IMR-90 (cell line): ENCODE measurements at regions not wholly inside any gene's neighbourhood (a gene's known extent, or its start where the extent isn't known, plus 50 kb on each side); places are given as distances from the start of the nearest gene placed in this dataset.

Experiments used
- ATAC-seq: fragments of 200-7000 bp; cut with Tn5 transposase; 2 replicates; pipeline ENCODE4 v1.9.1; 2020; ENCODE audit warnings: low read depth, mild to moderate bottlenecking, moderate library complexity
- BruUV-seq: library from RNA; stranded (reverse); fragments of 400-500 nt; replicated peaks from 2 replicates; lab custom pipeline; 2021; lab: Mats Ljungman, UMichigan
- CTCF ChIA-PET: fragments of 300-600 bp; formaldehyde crosslinking; extraction: SDS; loops from one replicate; lab custom pipeline; 2021; ENCODE audit warnings: antibody characterized with exemption; lab: Yijun Ruan, JAX
- POLR2A ChIA-PET: fragments of 300-600 bp; sonication (Branson Sonifier 250); formaldehyde crosslinking; loops from one replicate; lab custom pipeline; 2022; ENCODE audit warnings: antibody characterized with exemption; ENCODE audit not compliant: unreplicated experiment; lab: Charles Lee
- DNase-seq: peaks from one replicate; pipeline ENCODE4 v3.0.0; 2013
- H2AFZ ChIP-seq: replicated peaks from 2 replicates; pipeline ENCODE3; 2013; ENCODE audit warnings: low read length, mild to moderate bottlenecking; ENCODE audit not compliant: poor library complexity
- H2AK5ac ChIP-seq: 2 replicates; pipeline ENCODE4 v1.6.1; 2013; ENCODE audit warnings: low read depth, low read length, inconsistent platforms
- H2AK9ac ChIP-seq: replicated peaks from 2 replicates; pipeline ENCODE3; 2013; ENCODE audit warnings: mild to moderate bottlenecking, low read depth, low read length, moderate library complexity; ENCODE audit not compliant: poor library complexity
- H2BK120ac ChIP-seq: 2 replicates; pipeline ENCODE4 v1.6.1; 2013; ENCODE audit warnings: low read depth, low read length, inconsistent platforms
- H2BK15ac ChIP-seq: 3 replicates; pipeline ENCODE4 v1.6.1; 2013; ENCODE audit warnings: low read depth, low read length, inconsistent platforms
- H2BK20ac ChIP-seq: 2 replicates; pipeline ENCODE4 v1.6.1; 2013; ENCODE audit warnings: low read depth, mild to moderate bottlenecking, inconsistent platforms, low read length, moderate library complexity
- H2BK5ac ChIP-seq: 2 replicates; pipeline ENCODE4 v1.6.1; 2013; ENCODE audit warnings: mild to moderate bottlenecking, low read depth, low read length, inconsistent platforms; ENCODE audit not compliant: poor library complexity, severe bottlenecking
- H3K14ac ChIP-seq: replicated peaks from 2 replicates; pipeline ENCODE4 v1.6.1; 2013; ENCODE audit warnings: low read depth, low read length, inconsistent platforms
- H3K18ac ChIP-seq: 2 replicates; pipeline ENCODE4 v1.6.1; 2013; ENCODE audit warnings: low read depth, low read length, control low read depth
- H3K23ac ChIP-seq: 2 replicates; pipeline ENCODE4 v1.6.1; 2013; ENCODE audit warnings: low read depth, low read length, inconsistent platforms
- H3K27ac ChIP-seq: 2 replicates; pipeline ENCODE4 v1.5.1; 2013; ENCODE audit warnings: mild to moderate bottlenecking, control low read depth, low read length; ENCODE audit not compliant: insufficient read depth
- H3K27me3 ChIP-seq: 2 replicates; pipeline ENCODE4 v1.6.1; 2013; ENCODE audit warnings: low read length; ENCODE audit not compliant: control insufficient read depth, insufficient read depth
- H3K36me3 ChIP-seq: 2 replicates; pipeline ENCODE4 v1.6.1; 2013; ENCODE audit warnings: low read length, mixed read lengths; ENCODE audit not compliant: control insufficient read depth, insufficient read depth
- H3K4ac ChIP-seq: 2 replicates; pipeline ENCODE4 v1.6.1; 2013; ENCODE audit warnings: low read depth, low read length, inconsistent platforms
- H3K4me1 ChIP-seq: 2 replicates; pipeline ENCODE4 v1.6.1; 2013; ENCODE audit warnings: low read length, mixed read lengths; ENCODE audit not compliant: control insufficient read depth, insufficient read depth
- H3K4me2 ChIP-seq: 2 replicates; pipeline ENCODE4 v1.6.1; 2013; ENCODE audit warnings: low read depth, mild to moderate bottlenecking, control low read depth, low read length, moderate library complexity
- H3K4me3 ChIP-seq: 2 replicates; pipeline ENCODE4 v1.5.1; 2013; ENCODE audit warnings: low read depth, mild to moderate bottlenecking, control low read depth, low read length, moderate library complexity; ENCODE audit not compliant: insufficient read depth
- H3K56ac ChIP-seq: 2 replicates; pipeline ENCODE4 v1.6.1; 2013; ENCODE audit warnings: low read length, inconsistent platforms; ENCODE audit not compliant: insufficient read depth; ENCODE audit errors: extremely low read depth
- H3K79me1 ChIP-seq, 2 experiments: 2 replicates each; pipeline ENCODE4 v1.6.1; 2013; ENCODE audit warnings: low read length in 2 of 2, inconsistent platforms in 1 of 2, low read depth in 1 of 2
- H3K9ac ChIP-seq: 2 replicates; pipeline ENCODE4 v1.6.1; 2013; ENCODE audit warnings: low read depth, low read length, control low read depth
- H3K9me1 ChIP-seq: 2 replicates; pipeline ENCODE4 v1.6.1; 2013; ENCODE audit warnings: low read length, inconsistent platforms; ENCODE audit not compliant: insufficient read depth
- H3K9me3 ChIP-seq: 2 replicates; pipeline ENCODE4 v1.6.1; 2013; ENCODE audit warnings: low read length; ENCODE audit not compliant: control insufficient read depth, insufficient read depth
- H4K20me1 ChIP-seq: 2 replicates; pipeline ENCODE4 v1.6.1; 2013; ENCODE audit warnings: low read length, inconsistent platforms; ENCODE audit not compliant: insufficient read depth
- H4K5ac ChIP-seq: 2 replicates; pipeline ENCODE4 v1.6.1; 2013; ENCODE audit warnings: mild to moderate bottlenecking, low read depth, low read length, control low read depth
- H4K8ac ChIP-seq, 2 experiments: 2 replicates each; pipeline ENCODE4 v1.6.1; 2013; ENCODE audit warnings: low read depth in 2 of 2, low read length in 2 of 2, control low read depth in 1 of 2, inconsistent platforms in 1 of 2
- H4K91ac ChIP-seq: 2 replicates; pipeline ENCODE4 v1.6.1; 2013; ENCODE audit warnings: low read depth, low read length, inconsistent platforms; ENCODE audit not compliant: insufficient read depth
- CEBPB ChIP-seq: IDR thresholded peaks from 2 replicates; pipeline ENCODE4 v1.6.1; 2012; ENCODE audit warnings: low read depth, low read length, improper control_type of control experiment
- CHD1 ChIP-seq: IDR thresholded peaks from 2 replicates; pipeline ENCODE4 v1.6.1; 2012; ENCODE audit warnings: low read depth, low read length, improper control_type of control experiment
- MAZ ChIP-seq: IDR thresholded peaks from 2 replicates; pipeline ENCODE4 v1.6.1; 2012; ENCODE audit warnings: low read depth, mild to moderate bottlenecking, low read length, improper control_type of control experiment, moderate library complexity, borderline replicate concordance
- WGBS, 2 experiments: methylation state at CpG; one replicate each; pipeline versions ENCODE4 v1.1.5 to v1.1.7; 2013; ENCODE audit warnings: missing lambda C conversion rate in 2 of 2; ENCODE audit not compliant: insufficient read length in 1 of 2; ENCODE audit errors: extremely low coverage in 2 of 2; 5-methylcytosine and 5-hydroxymethylcytosine counted together
- dilution Hi-C: fragments of 300-500 bp; cut with HindIII; formaldehyde crosslinking; loops from one replicate; pipeline ENCODE4 v1.14.3; 2018; ENCODE audit warnings: low sequenced_read_pairs; ENCODE audit not compliant: unreplicated experiment
- in situ Hi-C: fragments of 300-500 bp; cut with MboI; formaldehyde crosslinking; loops from 3 replicates; pipeline ENCODE4 v1.14.3; 2019; ENCODE audit warnings: low sequenced_read_pairs, inconsistent platforms, mixed read lengths
- intact Hi-C: fragments of 100-400 bp; cut with micrococcal nuclease; formaldehyde crosslinking; loops from 2 replicates; pipeline ENCODE4 v1.10.0; 2022

DNA sequence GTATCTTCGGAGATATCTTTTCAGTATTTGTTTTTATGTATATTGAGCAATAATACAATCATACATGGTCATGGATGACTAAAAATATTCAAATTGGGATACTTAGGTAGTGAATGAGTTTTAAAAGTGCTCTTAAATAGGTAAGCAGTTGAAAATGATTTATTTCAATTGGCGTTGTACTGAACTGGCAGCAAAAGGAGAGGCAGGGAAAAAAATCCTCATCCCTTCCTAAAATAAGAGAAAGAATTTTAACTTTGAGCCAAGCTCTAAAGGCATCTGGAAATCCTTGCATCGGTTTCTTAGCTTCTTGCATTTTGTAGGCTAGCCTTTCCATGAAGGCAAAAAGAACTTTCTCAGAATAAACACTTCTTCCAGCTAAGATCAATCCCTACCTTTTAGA lies 125.2 kb downstream of the MGST1 start:
- no peak overlapping the region for H3K4ac ChIP-seq
- H3K4me3 ChIP-seq = no peak overlapping the region
- H3K9ac ChIP-seq = no peak overlapping the region
- H2BK15ac ChIP-seq = no peak overlapping the region
- intact Hi-C loops = no loop called here
- ChIA-PET POLR2A (interaction anchor here (0.7 kb wide), 1 partner anchor 22 kb away, joined by 3 read pairs; no protein-coding TSS in a partner anchor), CTCF (no interaction called here)
- no peak overlapping the region for H2BK120ac ChIP-seq
- no peak for TF ChIP-seq CHD1
- TF ChIP-seq CEBPB = 0 out of 2 replicates have a peak, but pooled peaks have one; percentile 9
- TF ChIP-seq MAZ = no peak
- H3K79me1 ChIP-seq = no peaks in the 10 kb centered on the region
- H4K5ac ChIP-seq = no peak overlapping the region
- ATAC-seq (no peak), DNase-seq (no peak)
- no peak overlapping the region for H3K23ac ChIP-seq
- no peak overlapping the region for H2BK5ac ChIP-seq
- H4K91ac ChIP-seq = no peak overlapping the region
- no peaks in the 10 kb centered on the region for H4K20me1 ChIP-seq
- H2BK20ac ChIP-seq = no peak overlapping the region
- BruUV-seq = no TSS peak
- no peak overlapping the region for H3K27ac ChIP-seq
- no peak overlapping the region for H3K14ac ChIP-seq
- in situ Hi-C loops = no loop called here
- H3K18ac ChIP-seq = no peak overlapping the region
- H2AK9ac ChIP-seq = no peak overlapping the region
- no peak overlapping the region for H2AFZ ChIP-seq
- H2AK5ac ChIP-seq = no peak overlapping the region
- H3K36me3 ChIP-seq = no peaks in the 10 kb centered on the region
- no peak overlapping the region for H3K4me2 ChIP-seq
- no peak overlapping the region for H3K56ac ChIP-seq
- H3K4me1 ChIP-seq = no peaks in the 10 kb centered on the region
- H3K9me3 ChIP-seq = no peaks in the 10 kb centered on the region
- WGBS, 2 experiments = no CpG with 5 or more reads among the region's 3 CpGs
- dilution Hi-C loops = no loop called here
- no peaks in the 10 kb centered on the region for H3K27me3 ChIP-seq
- H4K8ac ChIP-seq = no peak overlapping the region
- no peaks in the 10 kb centered on the region for H3K9me1 ChIP-seq
